Activated CD4-positive, alpha-beta T cell treated with anti-CD3 and anti-CD28 coated beads, Interleukin-2, amount 10 ng/mL, durations not matched to agents 24 days and 14 days (primary cell): ENCODE measurements at regions not wholly inside any gene's neighbourhood (a gene's known extent, or its start where the extent isn't known, plus 50 kb on each side); places are given as distances from the start of the nearest gene placed in this dataset.
"Not testable (repeated sequence)": the region's sequence is repeated elsewhere in the genome, so short reads cannot be mapped to it uniquely, and the experiment has no call there.

Experiments used
- DNase-seq: peaks from one replicate; pipeline ENCODE4 v3.0.0; 2022
- H3K27ac Mint-ChIP-seq: one replicate; pipeline ENCODE4 v1.8.0; 2022; ENCODE audit warnings: mild to moderate bottlenecking, mixed read lengths
- H3K27me3 Mint-ChIP-seq: one replicate; pipeline ENCODE4 v1.8.0; 2022; ENCODE audit warnings: mixed read lengths
- H3K36me3 Mint-ChIP-seq: one replicate; pipeline ENCODE4 v1.8.0; 2022; ENCODE audit warnings: low read depth, mild to moderate bottlenecking, mixed read lengths
- H3K4me1 Mint-ChIP-seq: one replicate; pipeline ENCODE4 v1.8.0; 2021; ENCODE audit warnings: mixed read lengths
- H3K4me3 Mint-ChIP-seq: one replicate; pipeline ENCODE4 v1.8.0; 2022; ENCODE audit warnings: mild to moderate bottlenecking, moderate library complexity, mixed read lengths
- H3K9me3 Mint-ChIP-seq: one replicate; pipeline ENCODE4 v1.8.0; 2021; ENCODE audit warnings: mixed read lengths
- intact Hi-C: fragments of 100-400 bp; cut with micrococcal nuclease; formaldehyde crosslinking; loops from one replicate; pipeline ENCODE4 v1.15.1; 2023

- intact Hi-C loops, DNase-seq: not testable (repeated sequence)
Measured at GRCh38 chr9:63450836-63451235, 1834.2 kb downstream of the FOXD4L5 start.

DNA sequence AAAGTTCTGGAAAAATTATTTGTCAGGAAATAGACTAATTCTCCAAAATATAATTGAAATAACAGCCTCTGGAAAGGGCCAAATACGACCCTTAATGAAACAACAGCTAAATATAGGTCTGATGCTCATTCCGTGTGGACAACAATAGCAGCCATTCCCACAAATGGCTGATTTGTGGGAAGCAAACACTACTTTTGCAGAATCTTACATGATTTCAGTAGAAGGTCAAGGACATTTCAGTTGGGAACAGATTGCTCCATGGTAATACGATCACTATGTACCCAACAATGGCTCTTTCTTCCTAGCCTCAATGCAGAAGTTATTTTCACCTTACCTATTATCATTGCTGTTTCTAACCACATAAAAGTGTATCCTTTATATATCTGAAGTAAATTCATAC is 1859.9 kb downstream of the FOXD4L5 start:
- H3K4me1 Mint-ChIP-seq, H3K4me3 Mint-ChIP-seq, H3K9me3 Mint-ChIP-seq, H3K27ac Mint-ChIP-seq, H3K27me3 Mint-ChIP-seq, H3K36me3 Mint-ChIP-seq, intact Hi-C loops, DNase-seq: not testable (repeated sequence)

More at GRCh38 chr9:63450836-63451235, 1834.2 kb downstream of the FOXD4L5 start:
- not testable (repeated sequence) for H3K4me3 Mint-ChIP-seq, H3K27me3 Mint-ChIP-seq, H3K9me3 Mint-ChIP-seq, H3K27ac Mint-ChIP-seq, H3K4me1 Mint-ChIP-seq, H3K36me3 Mint-ChIP-seq

DNA sequence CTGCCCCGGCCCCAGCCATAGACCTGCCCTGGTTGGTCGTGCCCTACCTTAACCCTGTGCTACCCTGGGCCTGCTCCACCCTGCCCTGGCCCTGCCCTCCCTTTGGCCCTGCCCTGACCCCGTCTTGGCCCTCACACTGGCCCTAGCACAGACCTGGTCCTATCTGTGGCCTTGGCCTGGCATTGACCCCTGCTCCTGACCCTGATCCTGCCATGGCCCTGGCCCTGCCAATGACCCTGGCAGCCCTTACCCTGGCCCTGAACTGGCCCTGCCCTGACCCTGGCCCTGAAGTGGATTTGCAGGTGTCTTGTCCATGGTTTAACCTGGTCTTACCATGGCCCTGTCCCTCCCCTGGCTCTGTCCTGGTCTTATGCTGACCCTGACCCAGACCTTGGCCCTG is 1894.1 kb downstream of the FOXD4L5 start:
- not testable (repeated sequence) for H3K27me3 Mint-ChIP-seq, H3K9me3 Mint-ChIP-seq

DNA sequence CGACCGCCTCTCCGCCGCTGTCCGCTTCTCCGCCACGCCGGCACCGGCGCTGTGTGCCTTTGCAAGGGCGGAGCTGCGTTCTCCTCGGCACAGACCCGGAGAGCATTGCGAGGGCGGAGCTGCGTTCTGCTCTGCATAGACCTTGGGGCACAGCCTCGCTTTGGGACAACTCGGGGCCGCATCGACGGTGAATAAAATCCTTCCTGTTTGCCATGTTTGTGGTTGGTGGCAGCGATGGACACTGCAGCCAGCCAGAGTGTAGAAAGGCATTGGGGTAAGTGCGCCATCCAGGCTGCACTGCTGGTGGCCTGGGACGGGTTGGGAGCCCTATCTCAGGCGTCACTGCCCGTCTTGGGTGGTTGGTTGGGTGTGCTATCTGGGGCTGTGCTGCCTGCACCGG is 1899.5 kb downstream of the FOXD4L5 start:
- H3K4me1 Mint-ChIP-seq, H3K27ac Mint-ChIP-seq, H3K9me3 Mint-ChIP-seq, intact Hi-C loops, H3K36me3 Mint-ChIP-seq, H3K27me3 Mint-ChIP-seq: not testable (repeated sequence)
- H3K4me3 Mint-ChIP-seq = peak overlapping the region; percentile 75
- DNase-seq = peak; percentile 56

More for the DNA sequence above, 1894.1 kb downstream of the FOXD4L5 start:
- H3K36me3 Mint-ChIP-seq, DNase-seq, H3K27ac Mint-ChIP-seq, intact Hi-C loops, H3K4me3 Mint-ChIP-seq, H3K4me1 Mint-ChIP-seq: not testable (repeated sequence)

- H3K4me3 Mint-ChIP-seq, H3K27me3 Mint-ChIP-seq, H3K9me3 Mint-ChIP-seq, DNase-seq, H3K27ac Mint-ChIP-seq, H3K4me1 Mint-ChIP-seq, intact Hi-C loops, H3K36me3 Mint-ChIP-seq: not testable (repeated sequence)
Measured at GRCh38 chr9:63379864-63380263, 1905.1 kb downstream of the FOXD4L5 start.

GRCh38 chr9:63354219-63354618 is 1930.8 kb downstream of the FOXD4L5 start:
- H3K27ac Mint-ChIP-seq = peak overlapping the region; percentile 63
- H3K9me3 Mint-ChIP-seq, H3K36me3 Mint-ChIP-seq, H3K27me3 Mint-ChIP-seq, H3K4me3 Mint-ChIP-seq, intact Hi-C loops, H3K4me1 Mint-ChIP-seq: not testable (repeated sequence)
- DNase-seq = peak; percentile 56

- DNase-seq, H3K27ac Mint-ChIP-seq, H3K4me1 Mint-ChIP-seq, H3K36me3 Mint-ChIP-seq, intact Hi-C loops, H3K9me3 Mint-ChIP-seq, H3K4me3 Mint-ChIP-seq, H3K27me3 Mint-ChIP-seq: not testable (repeated sequence)
Measured at GRCh38 chr9:63347347-63347746, 1937.7 kb downstream of the FOXD4L5 start.

DNA sequence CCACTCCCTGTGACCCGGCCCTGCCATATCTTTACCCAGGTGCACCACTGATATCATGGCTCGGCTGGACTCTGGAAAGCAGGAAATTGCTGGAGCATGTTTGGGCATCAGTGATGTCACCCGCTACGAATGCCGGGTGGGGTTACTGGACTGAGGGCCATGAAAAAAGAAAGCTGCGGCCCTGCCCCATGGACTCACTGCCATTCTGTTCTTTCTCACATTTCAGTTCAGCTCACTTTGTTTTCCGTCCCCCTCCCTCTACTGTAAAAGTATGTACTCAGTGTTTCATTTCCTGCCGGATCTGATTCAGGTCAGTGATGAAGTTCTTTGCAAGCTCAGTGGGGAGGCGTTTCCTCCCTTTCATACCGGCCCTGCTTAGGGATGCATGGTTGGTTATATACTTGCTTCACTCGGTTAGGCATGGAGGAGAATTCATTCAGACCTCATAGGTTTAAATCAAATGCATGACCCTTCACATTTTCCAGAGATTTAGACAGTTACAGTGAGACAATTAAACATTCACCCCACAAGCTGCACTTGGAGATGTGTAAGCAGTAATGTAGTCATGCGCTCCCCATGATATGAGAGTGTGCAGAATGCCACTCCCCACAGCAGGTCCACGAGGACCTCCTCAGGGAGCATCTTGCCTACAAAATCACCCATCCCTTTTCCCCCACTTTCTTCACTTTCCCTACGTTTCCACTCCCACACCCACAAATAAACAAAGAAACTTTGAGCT is 1938.5 kb downstream of the FOXD4L5 start:
- DNase-seq = peak; percentile 78
- Mint-ChIP-seq H3K27ac (peak overlapping the region; percentile 72), H3K4me3 (peak overlapping the region; percentile 31)
- H3K36me3 Mint-ChIP-seq, intact Hi-C loops, H3K9me3 Mint-ChIP-seq, H3K27me3 Mint-ChIP-seq, H3K4me1 Mint-ChIP-seq: not testable (repeated sequence)

- H3K36me3 Mint-ChIP-seq, H3K4me1 Mint-ChIP-seq, H3K27ac Mint-ChIP-seq, intact Hi-C loops, H3K9me3 Mint-ChIP-seq, H3K4me3 Mint-ChIP-seq, DNase-seq, H3K27me3 Mint-ChIP-seq: not testable (repeated sequence)
Measured at GRCh38 chr9:63344408-63344807, 1940.6 kb downstream of the FOXD4L5 start.

DNA sequence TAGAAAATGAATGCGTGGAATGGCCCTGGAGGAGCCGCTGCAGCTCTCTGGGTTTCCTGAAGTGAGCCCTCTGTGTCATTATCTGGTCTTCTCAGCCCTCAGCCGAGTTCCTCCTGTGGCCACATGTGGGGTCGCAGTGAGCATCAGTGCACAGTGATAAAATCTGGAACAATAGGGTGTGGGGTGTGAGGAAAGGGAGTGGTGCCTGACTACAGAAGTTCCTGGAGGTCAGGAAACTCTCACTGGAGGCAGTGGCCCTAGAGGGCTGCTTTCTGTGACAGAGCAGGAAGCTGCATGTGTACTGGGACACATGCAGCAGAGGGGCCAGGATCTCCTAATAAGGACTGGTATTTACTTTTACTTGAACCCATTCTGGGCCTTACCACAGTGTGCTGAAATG is 1942.5 kb downstream of the FOXD4L5 start:
- H3K9me3 Mint-ChIP-seq, intact Hi-C loops, H3K4me3 Mint-ChIP-seq, DNase-seq, H3K27me3 Mint-ChIP-seq, H3K36me3 Mint-ChIP-seq: not testable (repeated sequence)
- H3K4me1 Mint-ChIP-seq = peaks cover 14% of the 10 kb centered on the region
- H3K27ac Mint-ChIP-seq = peak overlapping the region; percentile 37

GRCh38 chr9:63337899-63338604 is 1947.0 kb downstream of the FOXD4L5 start:
- H3K27ac Mint-ChIP-seq = peak overlapping the region; percentile 79
- peak overlapping the region; percentile 32 for H3K4me3 Mint-ChIP-seq
- H3K27me3 Mint-ChIP-seq, intact Hi-C loops, H3K36me3 Mint-ChIP-seq, H3K9me3 Mint-ChIP-seq, H3K4me1 Mint-ChIP-seq: not testable (repeated sequence)
- DNase-seq = peak; percentile 60

- H3K4me3 Mint-ChIP-seq, H3K27ac Mint-ChIP-seq, H3K36me3 Mint-ChIP-seq, H3K9me3 Mint-ChIP-seq, H3K27me3 Mint-ChIP-seq, intact Hi-C loops, H3K4me1 Mint-ChIP-seq: not testable (repeated sequence)
- peak; percentile 65 for DNase-seq
Measured at GRCh38 chr9:63335286-63335685, 1949.7 kb downstream of the FOXD4L5 start.

- H3K36me3 Mint-ChIP-seq, H3K4me3 Mint-ChIP-seq, H3K4me1 Mint-ChIP-seq, H3K27ac Mint-ChIP-seq, intact Hi-C loops, H3K27me3 Mint-ChIP-seq, H3K9me3 Mint-ChIP-seq: not testable (repeated sequence)
- DNase-seq = peak; percentile 44
Measured at GRCh38 chr9:63334187-63334586, 1950.8 kb downstream of the FOXD4L5 start.

DNA sequence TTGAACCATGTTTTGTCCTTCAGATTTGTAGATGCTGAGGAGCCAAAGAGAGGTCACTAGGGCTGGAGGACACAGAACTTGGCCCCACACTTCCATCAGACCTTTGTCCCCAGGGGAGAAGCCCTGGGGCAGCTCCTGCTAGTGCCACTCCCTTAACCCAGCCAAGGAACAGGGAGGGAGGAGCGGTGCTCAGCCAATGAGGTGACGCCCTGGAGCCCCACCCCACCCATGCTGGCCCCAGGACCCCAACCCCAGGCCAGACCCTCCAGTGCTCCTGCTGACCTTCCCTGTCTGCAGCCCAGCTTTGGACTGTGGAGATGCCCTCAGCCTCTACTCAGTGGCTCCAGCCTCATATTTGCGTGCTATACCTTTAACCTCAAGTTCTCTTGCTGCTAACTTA is 1951.9 kb downstream of the FOXD4L5 start:
- DNase-seq, intact Hi-C loops, H3K4me3 Mint-ChIP-seq, H3K27me3 Mint-ChIP-seq, H3K27ac Mint-ChIP-seq, H3K4me1 Mint-ChIP-seq, H3K36me3 Mint-ChIP-seq, H3K9me3 Mint-ChIP-seq: not testable (repeated sequence)

DNA sequence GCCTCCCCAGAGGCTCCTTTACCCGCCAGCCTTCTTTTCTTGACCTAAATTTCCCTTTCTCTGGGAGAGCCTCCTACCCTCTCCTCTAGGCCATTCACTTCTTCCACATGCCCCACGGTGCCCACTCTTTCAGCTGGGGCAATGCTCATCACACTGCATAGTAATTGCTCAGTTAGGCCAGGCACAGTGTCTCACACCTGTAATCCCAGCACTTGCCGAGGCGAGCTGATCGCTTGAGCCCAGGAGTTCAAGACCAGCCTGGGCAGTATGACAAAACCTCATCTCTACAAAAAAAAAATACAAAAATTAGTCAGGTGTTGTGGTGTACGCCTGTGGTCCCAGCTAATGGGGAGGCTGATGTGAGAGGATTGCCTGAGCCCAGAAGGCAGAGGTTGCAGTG is 1956.7 kb downstream of the FOXD4L5 start:
- H3K36me3 Mint-ChIP-seq, intact Hi-C loops, H3K9me3 Mint-ChIP-seq, H3K4me3 Mint-ChIP-seq, H3K27ac Mint-ChIP-seq, H3K4me1 Mint-ChIP-seq, H3K27me3 Mint-ChIP-seq: not testable (repeated sequence)
- DNase-seq = peak; percentile 45
